HL-60 (cell line): ENCODE measurements at regions not wholly inside any gene's neighbourhood (a gene's known extent, or its start where the extent isn't known, plus 50 kb on each side); places are given as distances from the start of the nearest gene placed in this dataset.

Experiments
- DNase-seq, 2 experiments: peaks; one replicate each; pipeline ENCODE4 v3.0.0-alpha.2; 2010 to 2020; ENCODE audit warnings: low read depth in 1 of 2, low spot score in 1 of 2
- H3K27ac ChIP-seq: fragments of 250-450 bp; sonication (Bioruptor Pico); replicated peaks from 2 replicates; pipeline ENCODE4 v1.5.1; 2020; ENCODE audit warnings: mild to moderate bottlenecking, moderate library complexity
- H3K27me3 ChIP-seq: fragments of 250-450 bp; sonication (Bioruptor Pico); 2 replicates; pipeline ENCODE4 v1.5.1; 2021; ENCODE audit warnings: mild to moderate bottlenecking, moderate library complexity; ENCODE audit not compliant: insufficient read depth, poor library complexity, severe bottlenecking
- H3K4me3 ChIP-seq: replicated peaks from 2 replicates; pipeline ENCODE4 v1.5.1; 2011; ENCODE audit warnings: mild to moderate bottlenecking, control low read depth, low read length; ENCODE audit not compliant: insufficient read depth
- GABPA ChIP-seq: IDR thresholded peaks from 2 replicates; pipeline ENCODE4 v1.6.1; 2012; ENCODE audit warnings: low read depth
- POLR2AphosphoS5 ChIP-seq: IDR thresholded peaks from 2 replicates; pipeline ENCODE4 v1.6.1; 2012; ENCODE audit warnings: low read depth
- REST ChIP-seq: IDR thresholded peaks from 2 replicates; pipeline ENCODE4 v1.6.1; 2012; ENCODE audit warnings: low read depth; ENCODE audit not compliant: insufficient replicate concordance
- SPI1 ChIP-seq: IDR thresholded peaks from 2 replicates; pipeline ENCODE4 v1.6.1; 2012; ENCODE audit warnings: low read depth, mild to moderate bottlenecking, borderline replicate concordance
- TF ChIP-seq, protein P1 (sequence below): IDR thresholded peaks from one replicate; pipeline ENCODE4 v1.5.1; 2011; ENCODE audit warnings: low read length, control low read depth, inconsistent platforms; ENCODE audit not compliant: insufficient read depth

GRCh38 chr13:112208656-112209055 lies 141.7 kb downstream of the SOX1 start:
- no peak overlapping the region for H3K4me3 ChIP-seq
- no peak for DNase-seq
- TF ChIP-seq, protein P1, sequence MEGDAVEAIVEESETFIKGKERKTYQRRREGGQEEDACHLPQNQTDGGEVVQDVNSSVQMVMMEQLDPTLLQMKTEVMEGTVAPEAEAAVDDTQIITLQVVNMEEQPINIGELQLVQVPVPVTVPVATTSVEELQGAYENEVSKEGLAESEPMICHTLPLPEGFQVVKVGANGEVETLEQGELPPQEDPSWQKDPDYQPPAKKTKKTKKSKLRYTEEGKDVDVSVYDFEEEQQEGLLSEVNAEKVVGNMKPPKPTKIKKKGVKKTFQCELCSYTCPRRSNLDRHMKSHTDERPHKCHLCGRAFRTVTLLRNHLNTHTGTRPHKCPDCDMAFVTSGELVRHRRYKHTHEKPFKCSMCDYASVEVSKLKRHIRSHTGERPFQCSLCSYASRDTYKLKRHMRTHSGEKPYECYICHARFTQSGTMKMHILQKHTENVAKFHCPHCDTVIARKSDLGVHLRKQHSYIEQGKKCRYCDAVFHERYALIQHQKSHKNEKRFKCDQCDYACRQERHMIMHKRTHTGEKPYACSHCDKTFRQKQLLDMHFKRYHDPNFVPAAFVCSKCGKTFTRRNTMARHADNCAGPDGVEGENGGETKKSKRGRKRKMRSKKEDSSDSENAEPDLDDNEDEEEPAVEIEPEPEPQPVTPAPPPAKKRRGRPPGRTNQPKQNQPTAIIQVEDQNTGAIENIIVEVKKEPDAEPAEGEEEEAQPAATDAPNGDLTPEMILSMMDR, result no peak
- no peak for TF ChIP-seq REST
- no peak for TF ChIP-seq GABPA
- TF ChIP-seq POLR2AphosphoS5, result no peak
- TF ChIP-seq SPI1, result no peak
- peaks cover 33% of the 10 kb centered on the region for H3K27me3 ChIP-seq
- no peak overlapping the region for H3K27ac ChIP-seq

- TF ChIP-seq SPI1 (no peak), POLR2AphosphoS5 (no peak), GABPA (no peak), REST (no peak)
- TF ChIP-seq, protein P1, result no peak
Observed at GRCh38 chr13:112209266-112209665, 142.3 kb downstream of the SOX1 start.

GRCh38 chr13:112209711-112210110 lies 142.8 kb downstream of the SOX1 start:
- H3K27me3 ChIP-seq, result peaks cover 27% of the 10 kb centered on the region
- no peak for DNase-seq
- TF ChIP-seq REST (no peak), POLR2AphosphoS5 (no peak), SPI1 (no peak), GABPA (no peak)
- TF ChIP-seq, protein P1, result no peak
- no peak overlapping the region for H3K4me3 ChIP-seq
- H3K27ac ChIP-seq, result no peak overlapping the region

More at GRCh38 chr13:112209266-112209665, 142.3 kb downstream of the SOX1 start:
- Histone ChIP-seq H3K27me3 (peaks cover 32% of the 10 kb centered on the region), H3K4me3 (no peak overlapping the region), H3K27ac (no peak overlapping the region)
- no peak for DNase-seq
